DMS53 treated with DMSO at 0.1 percent for 48 hours (cell line): ENCODE measurements at regions not wholly inside any gene's neighbourhood (a gene's known extent, or its start where the extent isn't known, plus 50 kb on each side); places are given as distances from the start of the nearest gene placed in this dataset.

Experiments
- DNase-seq: peaks from one replicate; lab custom pipeline; 2025; ENCODE audit not compliant: unreplicated experiment; lab: John Stamatoyannopoulos, UW

DNA sequence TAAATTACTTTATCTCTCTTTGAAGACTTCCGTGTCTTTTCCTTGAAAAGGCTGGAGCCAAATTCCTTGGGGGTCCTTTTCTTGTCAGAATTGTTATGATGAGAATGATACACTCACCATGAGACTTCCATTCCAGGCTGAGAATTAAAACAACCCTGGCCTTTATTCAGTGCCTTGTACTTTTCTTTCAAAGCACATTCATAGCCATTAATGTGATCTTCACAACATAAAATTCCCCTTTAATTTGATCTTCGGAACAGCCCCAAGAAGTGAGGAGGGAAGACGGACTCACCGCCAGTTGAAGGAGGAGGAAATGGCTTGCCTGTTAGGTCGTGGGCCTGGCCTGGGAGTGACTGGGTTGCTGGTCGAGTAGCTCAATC is 127.3 kb downstream of the DDX1 start:
- no peak for DNase-seq

DNA sequence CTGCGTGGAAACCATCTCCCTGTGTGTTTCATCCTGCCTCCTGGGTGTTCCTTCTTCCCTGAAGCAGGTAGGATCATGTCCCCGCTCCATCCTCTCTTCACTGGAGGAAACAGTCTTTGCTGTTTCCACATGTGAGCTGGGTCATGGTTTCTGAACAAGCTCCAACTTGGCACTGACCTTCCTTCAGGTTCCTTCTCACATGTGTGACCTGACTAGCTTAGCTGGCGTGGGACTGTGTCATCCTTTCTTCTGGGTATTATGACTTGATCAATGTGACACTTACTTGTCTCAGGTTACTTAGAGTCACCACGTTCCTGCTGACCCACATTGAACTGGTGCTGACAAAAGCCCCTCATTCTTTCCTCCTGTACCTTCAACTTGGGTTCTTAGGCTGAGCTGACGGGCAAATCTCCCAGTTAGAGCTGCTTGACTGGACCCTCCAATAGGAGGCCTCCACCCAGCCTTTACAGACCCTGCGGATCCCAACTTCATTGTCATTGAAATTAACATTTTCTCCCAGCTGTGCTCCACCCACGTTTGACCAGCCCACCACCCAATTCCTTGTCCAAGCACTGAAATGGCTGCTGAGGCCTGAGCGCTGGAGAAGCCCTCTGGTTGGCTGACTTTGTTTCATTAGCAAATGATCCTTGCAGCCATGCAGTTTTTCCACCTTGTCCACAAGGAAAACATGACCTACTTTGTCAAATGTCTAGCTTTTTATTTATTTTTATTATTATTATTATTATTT is 128.1 kb downstream of the DDX1 start:
- DNase-seq, result no peak

DNA sequence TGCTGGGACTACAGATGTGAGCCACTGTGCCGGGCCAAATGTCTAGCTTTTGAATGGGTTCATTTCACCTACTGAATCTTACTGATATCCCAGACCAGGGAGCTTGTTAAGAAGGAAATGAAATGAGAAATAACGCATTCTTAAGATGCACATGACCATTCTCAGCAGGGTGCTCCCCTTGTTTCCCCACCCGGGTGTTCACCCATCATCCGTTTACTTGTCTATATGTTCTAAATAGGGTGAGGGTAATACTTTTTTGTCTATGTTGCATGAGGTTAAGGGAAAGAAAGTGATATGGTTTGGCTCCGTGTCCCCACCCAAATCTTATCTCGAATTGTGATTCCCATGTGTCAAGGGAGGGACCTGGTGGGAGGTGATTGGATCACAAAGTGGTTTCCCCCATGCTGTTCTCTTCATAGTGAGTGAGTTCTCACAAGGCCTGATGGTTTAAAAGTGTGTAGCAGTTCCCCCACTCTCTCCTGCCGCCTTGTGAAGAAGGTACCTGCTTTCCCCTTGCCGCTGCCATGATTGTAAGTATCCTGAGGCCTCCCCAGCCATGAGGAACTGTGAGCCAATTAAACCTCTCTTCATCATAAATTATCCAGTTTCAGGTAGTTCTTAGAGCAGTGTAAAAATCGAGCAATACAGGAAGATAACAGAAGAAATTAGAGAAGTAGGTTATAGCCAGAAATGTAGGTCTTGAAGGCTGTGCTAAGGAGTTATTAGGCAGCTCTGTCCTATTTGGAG is 129.1 kb downstream of the DDX1 start:
- no peak for DNase-seq

DNA sequence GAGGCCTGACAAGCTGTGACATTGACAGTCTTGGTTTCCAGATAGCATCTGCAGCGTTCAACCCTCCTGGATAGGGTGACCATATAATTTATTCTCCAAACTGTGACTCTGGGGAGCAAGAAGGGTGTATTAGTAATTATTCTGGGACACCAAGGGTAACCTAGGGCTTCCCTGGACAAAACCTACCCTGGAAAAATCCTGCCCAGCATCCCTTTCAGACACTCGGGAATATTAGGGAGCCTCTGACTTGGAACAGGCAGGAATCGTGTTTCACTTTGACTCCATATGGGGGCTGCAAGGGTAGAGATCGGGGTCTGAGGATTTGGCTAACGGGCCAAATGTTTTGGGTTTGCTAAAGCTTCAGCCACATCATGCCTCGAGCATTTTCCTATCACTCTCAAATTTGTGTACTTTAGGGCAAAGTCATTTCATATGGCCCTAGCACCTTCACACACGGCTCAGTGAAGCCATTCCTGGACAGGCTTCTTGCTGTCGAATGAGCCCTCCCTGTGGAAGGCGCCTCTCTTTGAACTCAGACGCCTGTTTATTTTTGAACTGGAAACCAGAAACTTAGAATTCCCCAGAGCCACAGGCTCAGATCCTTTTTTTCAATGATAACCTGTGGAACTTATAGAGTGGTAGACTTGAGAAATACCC is 129.9 kb downstream of the DDX1 start:
- no peak for DNase-seq

DNA sequence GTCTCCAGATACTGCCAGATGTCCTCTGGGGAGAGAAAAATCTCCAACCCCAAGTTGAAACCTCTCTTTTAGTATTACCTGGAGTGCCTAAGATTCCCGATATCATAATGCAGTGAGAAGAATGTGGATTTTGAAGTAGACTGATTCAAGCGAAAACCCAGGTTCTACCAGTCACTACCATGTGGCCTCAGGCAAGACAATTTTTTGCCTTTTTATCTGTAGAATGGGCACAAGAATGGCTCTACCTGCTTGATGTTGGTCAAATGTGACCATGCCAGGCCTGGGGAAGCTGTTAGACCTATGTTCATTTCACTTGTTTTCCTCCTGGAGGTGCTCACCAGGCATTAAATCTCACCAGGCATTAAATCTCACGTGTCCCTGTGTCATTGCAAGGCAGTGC is 131.3 kb downstream of the DDX1 start:
- DNase-seq, result no peak

DNA sequence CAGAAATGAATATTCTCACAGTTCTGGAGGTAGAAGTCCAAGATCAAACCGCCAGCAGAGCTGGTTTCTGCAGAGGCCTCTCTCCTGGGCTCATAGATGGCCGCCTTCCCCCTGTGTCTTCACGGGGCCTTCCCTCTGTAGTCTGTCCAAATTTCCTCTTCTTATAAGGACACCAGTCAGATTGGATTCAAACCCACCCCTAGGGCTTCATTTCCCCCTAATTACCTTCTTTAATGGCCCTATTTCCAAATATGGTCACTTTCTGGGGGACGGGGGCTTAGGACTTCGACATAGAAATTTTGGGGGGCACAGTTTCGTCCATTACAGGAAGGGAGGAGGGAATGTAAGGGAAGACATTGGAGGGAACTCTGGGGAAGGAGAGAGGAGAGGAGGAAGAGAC is 132.6 kb downstream of the DDX1 start:
- DNase-seq, result no peak

DNA sequence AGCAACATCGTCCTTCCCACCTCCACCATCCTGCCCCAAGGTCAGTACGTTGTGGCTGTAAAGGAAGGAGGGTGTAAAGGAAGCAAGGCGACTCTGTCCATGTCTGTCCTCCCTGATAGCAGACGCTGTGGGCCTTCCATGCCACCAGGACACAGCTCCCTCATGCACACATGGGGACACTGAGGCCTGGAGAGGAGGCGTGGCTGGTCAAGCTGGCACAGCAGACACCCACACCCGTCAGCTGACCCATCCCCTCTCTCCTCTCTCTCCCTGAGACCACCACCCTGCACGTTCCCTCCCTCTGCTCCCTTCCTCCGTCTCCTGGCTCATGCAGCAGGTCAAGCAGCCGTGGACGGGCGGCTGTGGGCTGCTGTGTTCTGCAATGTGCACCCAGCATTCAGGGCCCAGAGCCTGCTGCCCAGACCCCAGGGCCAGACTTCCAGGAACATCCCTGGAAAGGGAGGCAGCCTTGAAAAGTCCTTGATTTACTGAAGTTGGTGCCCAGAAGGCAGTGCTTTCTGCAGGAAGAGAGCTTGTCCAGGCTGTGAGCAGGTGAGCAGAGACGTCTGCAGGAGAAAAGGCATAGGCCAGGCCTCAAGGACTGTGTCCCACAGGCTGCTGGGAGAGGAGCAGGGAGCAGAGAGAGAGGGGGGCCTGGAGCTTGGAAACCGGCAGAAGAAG is 133.6 kb downstream of the DDX1 start:
- no peak for DNase-seq

DNA sequence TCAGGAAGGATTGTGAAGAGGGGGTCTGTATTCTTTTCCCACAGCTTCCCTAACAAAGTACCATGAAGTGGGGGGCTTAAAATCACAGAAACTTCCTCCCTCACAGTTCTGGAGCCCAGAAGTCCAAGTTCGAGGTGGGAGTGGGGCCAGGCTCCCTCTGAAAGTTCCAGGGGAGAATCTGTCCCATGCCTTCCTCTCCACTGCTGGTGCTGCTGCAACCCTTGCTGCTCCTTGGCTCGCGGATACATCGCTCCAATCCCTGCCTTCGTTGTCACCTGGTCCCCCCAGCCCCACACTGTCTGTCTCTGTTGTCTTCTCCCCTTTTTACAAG is 134.1 kb downstream of the DDX1 start:
- DNase-seq, result no peak

DNA sequence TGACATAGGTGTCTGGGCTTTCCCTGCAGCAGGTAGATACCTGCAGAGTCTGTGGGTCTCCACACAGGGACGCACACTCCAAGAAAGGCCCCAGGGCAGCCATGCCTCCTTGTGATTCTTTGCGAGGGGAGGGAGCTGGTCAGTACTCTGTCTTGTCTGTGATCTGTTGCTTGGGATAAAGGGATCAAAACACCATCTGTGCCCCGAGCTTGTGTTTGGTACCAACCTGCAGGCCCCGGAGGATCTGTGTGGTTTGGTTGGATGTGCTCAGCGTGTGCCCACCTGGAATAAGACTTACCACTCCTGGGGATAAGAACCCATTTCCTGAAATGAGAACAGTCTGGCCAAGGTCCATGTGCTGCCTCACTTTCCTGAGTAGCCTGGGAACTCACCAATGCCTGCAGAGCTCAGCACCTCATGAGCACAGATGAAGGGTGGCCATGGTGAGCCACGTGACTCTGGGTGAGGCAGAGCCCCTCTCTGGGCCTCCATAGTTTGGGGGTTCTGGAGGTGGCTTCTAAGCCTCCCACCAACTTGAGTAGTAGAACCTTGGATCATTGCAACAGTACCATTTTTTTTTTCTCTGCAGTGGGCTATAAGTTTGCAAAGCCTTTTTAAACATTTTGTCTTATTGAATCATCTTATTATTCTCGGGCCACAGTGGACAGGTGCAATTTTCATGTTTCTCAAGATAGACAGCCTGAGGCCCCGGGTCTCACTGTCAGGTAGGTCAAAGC is 134.8 kb downstream of the DDX1 start:
- DNase-seq, result no peak

DNA sequence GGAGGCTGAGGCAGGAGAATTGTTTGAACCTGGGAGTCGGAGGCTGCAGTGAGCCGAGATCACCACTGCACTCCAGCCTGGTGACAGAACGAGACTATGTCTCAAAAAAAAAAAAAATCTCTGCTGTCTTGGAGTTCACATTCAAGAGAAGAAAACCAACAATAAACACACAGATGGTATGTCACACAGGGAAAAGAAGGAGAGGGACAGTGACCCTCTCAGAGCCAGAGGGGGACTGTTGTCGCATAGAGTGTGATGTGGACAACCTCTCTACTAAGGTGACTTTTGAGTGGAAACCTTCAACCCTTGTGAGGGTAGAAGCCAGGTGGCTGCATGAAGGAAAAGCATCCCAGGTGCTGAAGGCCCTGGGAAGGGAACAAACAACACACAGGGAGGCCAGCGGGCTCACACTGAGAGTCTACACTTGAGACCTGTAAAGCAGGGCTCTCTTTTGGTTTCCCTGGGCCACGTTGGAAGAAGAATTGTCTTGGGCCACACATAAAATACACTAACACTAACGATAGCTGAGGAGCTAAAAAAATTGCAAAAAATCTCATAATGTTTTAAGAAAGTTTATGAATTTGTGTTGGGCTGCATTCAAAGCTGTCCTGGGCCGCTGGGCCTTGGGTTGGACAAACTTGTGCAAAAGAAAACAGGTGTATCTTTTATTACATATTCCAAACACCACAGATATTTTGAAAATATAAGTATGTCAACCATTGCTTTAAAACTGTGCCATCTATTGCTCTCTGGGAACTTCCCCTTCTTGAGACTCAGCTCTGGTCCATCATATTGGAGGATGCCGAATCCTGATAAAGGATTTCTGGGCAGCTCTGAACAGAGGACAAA is 136.0 kb downstream of the DDX1 start:
- no peak for DNase-seq

DNA sequence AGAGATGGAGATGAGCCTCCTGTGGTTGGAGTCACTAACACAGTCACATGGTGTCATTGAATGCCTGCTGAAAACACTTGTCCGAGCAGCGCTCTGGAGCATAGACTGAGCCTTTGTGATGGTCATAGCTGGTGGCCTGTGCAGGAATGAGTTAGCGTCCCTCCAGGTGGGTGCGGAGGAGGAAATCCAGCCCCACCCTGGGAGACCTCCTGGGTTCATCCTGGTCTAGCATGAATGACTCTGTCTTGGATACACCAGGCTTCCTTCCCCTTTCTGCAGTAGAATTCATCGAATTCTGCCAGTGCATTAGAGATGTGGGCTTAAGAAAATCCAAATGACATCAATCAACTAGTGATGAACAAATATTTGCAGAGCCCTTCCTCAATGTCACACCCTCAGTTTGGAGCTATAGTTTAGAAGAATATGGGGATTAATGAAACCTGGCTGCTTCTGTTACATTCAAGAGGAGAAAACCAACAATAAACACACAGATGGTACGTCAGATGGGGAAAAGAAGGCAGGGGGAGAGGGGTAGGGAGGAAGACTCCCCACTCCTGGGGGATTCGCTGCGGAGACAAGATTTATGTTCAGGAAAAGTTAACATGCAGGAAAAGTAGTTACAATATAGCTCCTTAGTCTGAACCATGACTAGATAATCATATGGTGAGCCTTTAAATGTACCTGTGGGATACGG is 136.7 kb downstream of the DDX1 start:
- DNase-seq, result no peak

DNA sequence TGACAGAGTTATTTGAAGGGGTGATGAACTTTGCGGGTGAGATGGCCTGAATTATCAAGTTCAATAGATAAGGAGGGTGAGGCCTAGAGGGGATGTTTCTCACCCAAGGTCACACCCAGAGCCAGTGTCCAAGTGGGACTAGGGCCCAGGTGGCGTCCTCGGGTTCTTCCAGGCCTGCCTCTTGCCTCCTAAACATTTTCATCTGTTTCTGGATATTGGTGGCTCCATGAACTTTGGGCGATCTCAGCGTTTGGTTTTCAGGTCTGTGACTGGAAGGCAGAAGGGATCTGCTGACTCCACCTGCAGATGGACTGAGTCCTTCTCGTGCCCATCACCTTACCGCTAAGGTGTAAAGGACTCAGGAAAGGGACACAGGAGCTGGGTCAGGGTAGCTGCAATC is 137.3 kb downstream of the DDX1 start:
- DNase-seq, result no peak

DNA sequence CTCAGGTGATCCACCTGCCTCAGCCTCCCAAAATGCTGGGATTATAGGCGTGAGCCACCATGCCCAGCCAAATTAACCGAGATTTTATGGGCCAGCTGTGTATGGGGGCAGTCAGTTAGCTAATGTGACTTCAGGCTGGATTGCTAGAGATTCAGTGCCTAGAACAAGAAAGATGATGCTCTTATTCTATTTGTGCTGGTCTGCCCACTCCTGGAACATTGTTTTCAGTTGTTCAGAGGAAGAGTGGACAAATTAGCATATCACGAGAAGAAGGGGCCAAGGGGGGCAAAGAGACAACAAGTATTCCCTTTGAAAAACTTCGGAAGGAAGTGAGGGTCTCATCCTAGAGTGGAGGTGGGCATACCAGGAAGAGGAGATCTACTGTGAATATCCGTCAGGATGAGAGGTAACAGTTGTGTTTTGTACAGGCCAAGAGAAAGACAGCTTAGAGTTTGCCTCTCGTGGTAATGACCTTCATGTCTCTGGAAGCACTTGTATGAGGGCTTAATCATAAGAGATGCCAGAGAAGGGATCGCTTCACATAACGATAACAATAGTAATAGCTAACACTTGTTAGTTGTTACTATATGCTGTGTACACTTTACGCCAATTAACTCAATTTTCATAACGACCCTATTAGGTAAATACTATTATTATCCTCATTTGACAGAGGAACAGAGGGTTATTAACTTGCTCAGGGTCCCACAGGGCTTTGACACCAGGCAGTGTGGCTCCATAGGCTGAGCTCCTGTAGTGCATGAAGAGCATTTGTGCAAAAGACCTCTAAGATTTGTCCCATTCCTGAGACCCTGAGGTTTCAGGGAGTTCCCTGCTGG is 138.3 kb downstream of the DDX1 start:
- DNase-seq, result no peak

DNA sequence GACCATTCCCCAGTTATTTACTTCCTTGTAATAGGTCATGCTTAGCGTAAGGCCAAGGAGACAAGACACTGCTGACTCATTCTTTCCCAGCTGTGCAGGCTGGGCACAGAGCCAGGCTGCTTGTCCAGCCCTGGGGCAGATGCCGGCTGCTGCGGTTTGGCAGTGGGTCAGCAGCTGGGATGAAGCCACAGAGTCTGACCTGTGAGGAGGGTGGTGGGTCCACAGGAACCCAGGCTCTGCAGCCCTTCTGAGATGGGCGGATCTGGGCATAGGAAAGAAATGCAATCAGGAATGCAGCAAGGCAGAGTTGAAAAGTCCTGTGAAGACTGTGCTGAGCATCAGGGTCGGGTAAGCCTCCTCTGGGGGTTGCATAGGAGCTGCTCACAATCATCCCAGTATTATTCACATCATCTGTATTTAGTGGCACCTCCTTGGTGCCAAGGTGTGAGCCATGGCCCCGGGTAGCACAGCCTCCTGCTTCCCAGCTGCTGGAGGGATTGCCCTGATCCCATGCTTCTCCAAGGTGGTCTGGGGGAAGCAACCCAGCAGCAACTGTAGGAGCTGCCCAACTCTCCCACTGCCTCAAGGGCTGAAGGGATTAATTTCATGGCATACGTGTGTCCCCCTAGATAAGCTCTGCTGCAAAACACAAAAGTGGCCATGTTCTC is 139.0 kb downstream of the DDX1 start:
- DNase-seq, result peak; percentile 51

DNA sequence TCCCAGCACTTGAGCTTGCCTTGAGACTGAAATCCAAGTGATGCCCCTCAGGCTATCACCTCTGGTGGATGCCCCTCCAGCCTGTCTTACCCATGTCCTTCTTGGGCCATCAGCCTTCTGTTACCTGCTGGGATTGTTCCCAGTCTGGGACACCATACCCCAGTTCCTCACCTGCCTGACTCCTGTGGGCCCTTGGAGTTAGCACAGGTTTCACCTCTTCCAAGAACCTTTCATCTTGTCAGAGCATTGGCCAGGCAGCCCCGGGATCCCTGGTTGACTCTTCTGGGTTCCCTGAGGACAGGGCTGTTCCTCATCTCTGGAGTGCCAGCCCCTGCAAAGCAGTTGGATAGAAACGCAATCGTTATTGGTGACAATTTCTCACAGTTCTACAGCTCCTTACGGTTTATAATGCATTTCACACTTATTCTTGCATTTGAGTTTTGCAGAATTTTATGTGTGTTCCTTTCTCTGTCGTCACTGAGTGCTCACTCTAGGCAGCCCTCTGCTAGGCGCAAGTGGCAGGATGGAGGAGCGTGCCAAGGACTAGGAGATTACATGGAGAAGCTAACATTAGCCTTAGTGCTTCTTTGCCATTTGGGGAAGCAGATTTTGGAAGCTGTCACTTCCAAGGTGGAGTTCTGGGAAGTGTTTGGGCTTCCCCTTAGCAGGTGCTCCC is 139.7 kb downstream of the DDX1 start:
- DNase-seq, result no peak

DNA sequence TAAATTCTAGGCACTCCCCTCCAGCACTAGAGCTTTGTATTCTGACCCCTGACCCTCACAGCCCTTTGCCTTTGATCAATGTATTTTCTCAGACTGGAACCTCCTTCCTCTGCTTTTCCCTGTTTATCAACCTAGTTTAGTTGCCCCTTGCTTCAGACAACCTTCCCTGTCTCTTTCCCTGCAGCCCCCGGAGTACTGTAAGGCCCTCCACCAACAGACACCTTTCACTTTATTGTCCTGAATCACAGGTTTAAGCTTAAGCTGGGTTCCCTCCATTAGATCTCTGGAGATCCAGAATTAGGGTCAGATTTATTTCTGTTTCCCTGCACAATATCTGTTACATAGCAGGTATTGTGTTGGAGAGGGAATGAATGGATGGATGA is 140.2 kb downstream of the DDX1 start:
- no peak for DNase-seq

DNA sequence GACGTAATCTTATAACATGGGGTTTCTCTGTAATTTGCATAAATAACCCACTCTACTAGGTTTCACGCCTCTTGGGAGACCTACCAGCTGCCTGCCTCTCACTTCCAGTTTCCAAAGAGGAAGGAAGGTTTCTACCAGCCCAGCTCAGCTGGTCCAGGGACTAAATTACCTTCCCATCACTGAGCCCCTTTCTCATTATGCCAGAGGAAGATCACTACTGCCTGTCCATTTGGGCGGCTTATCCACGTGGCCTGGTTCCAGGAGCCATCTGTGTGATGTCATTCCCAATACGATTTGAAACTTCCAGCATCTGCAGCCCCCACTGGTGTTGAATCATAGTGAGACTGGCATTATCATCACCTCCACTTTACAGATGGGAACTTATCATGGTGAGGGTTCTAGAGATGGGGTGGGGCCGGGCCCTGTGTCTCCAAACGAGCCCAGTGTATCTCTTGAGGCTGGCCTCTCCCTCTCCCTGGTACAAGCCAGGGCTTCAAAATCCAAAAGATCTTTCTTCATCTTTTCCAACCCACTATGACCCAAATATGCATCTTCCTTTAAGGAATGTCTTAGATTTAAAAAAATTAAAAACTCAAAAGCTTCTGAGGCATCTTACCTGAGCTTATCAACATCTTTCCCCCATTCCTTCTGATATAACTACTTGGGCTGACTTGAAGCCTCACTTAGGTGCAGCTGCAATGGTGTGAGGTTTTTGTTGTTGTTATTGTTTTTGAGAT is 140.8 kb downstream of the DDX1 start:
- DNase-seq, result no peak
